H1 (cell line): ENCODE measurements at regions not wholly inside any gene's neighbourhood (a gene's known extent, or its start where the extent isn't known, plus 50 kb on each side); places are given as distances from the start of the nearest gene placed in this dataset.

Source experiments
- TF ChIP-seq, protein P1 (sequence below): fragments of 300-600 bp; sonication (generic); IDR thresholded peaks from 2 replicates; pipeline ENCODE4 v1.7.1; 2012; ENCODE audit warnings: low read length, moderate library complexity, mild to moderate bottlenecking, inconsistent platforms; ENCODE audit not compliant: insufficient replicate concordance

DNA sequence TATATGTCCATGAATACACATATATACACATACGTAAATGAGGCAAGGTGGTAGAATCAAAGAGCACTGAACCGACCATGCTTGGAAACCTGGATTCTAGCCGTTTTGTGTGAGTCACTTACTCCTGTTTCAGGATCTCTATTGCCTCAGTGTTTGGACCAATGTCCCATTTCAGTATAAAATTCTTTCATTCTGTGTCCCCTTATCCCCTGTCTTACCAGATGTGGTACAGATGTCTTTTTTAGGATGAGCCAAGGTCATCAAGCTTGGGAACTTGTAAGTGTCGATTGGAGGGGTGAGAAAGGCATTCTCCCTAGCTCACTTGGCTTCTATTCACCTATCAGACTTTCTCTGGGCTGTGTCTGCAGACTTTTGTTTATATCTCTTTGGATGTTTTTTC, 139.9 kb upstream of the CHL1 start (continued):
- TF ChIP-seq, protein P1, sequence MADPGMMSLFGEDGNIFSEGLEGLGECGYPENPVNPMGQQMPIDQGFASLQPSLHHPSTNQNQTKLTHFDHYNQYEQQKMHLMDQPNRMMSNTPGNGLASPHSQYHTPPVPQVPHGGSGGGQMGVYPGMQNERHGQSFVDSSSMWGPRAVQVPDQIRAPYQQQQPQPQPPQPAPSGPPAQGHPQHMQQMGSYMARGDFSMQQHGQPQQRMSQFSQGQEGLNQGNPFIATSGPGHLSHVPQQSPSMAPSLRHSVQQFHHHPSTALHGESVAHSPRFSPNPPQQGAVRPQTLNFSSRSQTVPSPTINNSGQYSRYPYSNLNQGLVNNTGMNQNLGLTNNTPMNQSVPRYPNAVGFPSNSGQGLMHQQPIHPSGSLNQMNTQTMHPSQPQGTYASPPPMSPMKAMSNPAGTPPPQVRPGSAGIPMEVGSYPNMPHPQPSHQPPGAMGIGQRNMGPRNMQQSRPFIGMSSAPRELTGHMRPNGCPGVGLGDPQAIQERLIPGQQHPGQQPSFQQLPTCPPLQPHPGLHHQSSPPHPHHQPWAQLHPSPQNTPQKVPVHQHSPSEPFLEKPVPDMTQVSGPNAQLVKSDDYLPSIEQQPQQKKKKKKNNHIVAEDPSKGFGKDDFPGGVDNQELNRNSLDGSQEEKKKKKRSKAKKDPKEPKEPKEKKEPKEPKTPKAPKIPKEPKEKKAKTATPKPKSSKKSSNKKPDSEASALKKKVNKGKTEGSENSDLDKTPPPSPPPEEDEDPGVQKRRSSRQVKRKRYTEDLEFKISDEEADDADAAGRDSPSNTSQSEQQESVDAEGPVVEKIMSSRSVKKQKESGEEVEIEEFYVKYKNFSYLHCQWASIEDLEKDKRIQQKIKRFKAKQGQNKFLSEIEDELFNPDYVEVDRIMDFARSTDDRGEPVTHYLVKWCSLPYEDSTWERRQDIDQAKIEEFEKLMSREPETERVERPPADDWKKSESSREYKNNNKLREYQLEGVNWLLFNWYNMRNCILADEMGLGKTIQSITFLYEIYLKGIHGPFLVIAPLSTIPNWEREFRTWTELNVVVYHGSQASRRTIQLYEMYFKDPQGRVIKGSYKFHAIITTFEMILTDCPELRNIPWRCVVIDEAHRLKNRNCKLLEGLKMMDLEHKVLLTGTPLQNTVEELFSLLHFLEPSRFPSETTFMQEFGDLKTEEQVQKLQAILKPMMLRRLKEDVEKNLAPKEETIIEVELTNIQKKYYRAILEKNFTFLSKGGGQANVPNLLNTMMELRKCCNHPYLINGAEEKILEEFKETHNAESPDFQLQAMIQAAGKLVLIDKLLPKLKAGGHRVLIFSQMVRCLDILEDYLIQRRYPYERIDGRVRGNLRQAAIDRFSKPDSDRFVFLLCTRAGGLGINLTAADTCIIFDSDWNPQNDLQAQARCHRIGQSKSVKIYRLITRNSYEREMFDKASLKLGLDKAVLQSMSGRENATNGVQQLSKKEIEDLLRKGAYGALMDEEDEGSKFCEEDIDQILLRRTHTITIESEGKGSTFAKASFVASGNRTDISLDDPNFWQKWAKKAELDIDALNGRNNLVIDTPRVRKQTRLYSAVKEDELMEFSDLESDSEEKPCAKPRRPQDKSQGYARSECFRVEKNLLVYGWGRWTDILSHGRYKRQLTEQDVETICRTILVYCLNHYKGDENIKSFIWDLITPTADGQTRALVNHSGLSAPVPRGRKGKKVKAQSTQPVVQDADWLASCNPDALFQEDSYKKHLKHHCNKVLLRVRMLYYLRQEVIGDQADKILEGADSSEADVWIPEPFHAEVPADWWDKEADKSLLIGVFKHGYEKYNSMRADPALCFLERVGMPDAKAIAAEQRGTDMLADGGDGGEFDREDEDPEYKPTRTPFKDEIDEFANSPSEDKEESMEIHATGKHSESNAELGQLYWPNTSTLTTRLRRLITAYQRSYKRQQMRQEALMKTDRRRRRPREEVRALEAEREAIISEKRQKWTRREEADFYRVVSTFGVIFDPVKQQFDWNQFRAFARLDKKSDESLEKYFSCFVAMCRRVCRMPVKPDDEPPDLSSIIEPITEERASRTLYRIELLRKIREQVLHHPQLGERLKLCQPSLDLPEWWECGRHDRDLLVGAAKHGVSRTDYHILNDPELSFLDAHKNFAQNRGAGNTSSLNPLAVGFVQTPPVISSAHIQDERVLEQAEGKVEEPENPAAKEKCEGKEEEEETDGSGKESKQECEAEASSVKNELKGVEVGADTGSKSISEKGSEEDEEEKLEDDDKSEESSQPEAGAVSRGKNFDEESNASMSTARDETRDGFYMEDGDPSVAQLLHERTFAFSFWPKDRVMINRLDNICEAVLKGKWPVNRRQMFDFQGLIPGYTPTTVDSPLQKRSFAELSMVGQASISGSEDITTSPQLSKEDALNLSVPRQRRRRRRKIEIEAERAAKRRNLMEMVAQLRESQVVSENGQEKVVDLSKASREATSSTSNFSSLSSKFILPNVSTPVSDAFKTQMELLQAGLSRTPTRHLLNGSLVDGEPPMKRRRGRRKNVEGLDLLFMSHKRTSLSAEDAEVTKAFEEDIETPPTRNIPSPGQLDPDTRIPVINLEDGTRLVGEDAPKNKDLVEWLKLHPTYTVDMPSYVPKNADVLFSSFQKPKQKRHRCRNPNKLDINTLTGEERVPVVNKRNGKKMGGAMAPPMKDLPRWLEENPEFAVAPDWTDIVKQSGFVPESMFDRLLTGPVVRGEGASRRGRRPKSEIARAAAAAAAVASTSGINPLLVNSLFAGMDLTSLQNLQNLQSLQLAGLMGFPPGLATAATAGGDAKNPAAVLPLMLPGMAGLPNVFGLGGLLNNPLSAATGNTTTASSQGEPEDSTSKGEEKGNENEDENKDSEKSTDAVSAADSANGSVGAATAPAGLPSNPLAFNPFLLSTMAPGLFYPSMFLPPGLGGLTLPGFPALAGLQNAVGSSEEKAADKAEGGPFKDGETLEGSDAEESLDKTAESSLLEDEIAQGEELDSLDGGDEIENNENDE: no peak
